Activated naive CD4-positive, alpha-beta T cell treated with Interleukin-2 at 50 U/mL for 16 hours (primary cell): ENCODE measurements at regions not wholly inside any gene's neighbourhood (a gene's known extent, or its start where the extent isn't known, plus 50 kb on each side); places are given as distances from the start of the nearest gene placed in this dataset.

Experiments used
- DNase-seq: peaks from one replicate; pipeline ENCODE4 v3.0.0-alpha.2; 2020

DNA sequence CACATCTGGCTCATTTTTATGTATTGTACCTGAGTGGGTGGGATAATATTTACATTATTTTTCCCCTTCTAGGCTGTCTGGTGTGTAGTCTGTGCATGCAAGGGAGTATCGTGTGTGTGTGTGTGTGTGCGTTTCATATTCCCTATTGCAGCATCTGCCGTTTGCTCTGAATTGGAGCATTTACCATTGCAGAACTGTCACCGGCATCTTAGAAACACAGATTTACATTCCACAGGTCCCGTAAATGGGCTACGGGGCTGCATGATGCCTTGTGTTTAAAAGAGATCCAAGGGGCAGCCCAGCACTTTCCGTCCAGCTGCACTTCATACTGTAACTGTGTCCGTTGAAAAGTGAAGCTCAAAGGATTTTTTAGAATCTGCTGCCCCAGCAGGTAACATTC is 167.1 kb upstream of the KIAA1217 start:
- no peak for DNase-seq

DNA sequence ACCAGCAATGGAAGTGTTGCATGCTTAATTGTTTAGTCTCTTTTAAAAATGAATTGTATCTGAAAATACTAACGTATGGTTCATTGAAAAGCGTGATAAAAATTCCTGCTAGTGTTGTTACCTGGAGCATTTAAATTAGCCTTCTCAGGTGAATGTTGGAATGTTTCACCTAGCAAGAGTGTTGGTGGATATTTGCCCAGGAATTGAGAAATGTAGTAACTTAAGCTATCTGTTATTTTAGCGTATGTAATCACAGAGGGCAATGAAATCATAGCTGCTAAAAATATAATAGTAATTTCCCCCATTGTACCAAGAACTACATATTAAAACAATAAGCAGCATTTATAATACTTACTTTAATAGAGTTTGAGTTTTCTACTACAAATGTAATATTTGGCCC is 166.1 kb upstream of the KIAA1217 start:
- no peak for DNase-seq

DNA sequence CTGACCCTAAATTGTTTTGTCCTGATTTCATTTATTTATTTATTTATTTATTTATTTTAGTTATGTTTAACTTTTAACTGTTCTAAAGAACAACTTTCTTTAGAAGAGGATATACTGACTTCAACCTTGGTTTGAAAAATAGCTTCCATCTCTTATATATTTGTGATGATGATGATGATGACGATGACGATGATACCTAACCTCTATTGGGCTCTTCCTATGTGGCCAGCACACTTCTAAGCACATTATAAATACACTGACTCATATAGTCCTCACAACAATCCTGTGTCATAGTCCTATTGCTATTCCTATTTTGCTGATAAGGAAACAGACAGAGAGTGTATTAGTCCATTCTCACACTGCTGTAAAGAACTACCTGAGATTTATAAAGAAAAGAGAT is 162.9 kb upstream of the KIAA1217 start:
- no peak for DNase-seq

DNA sequence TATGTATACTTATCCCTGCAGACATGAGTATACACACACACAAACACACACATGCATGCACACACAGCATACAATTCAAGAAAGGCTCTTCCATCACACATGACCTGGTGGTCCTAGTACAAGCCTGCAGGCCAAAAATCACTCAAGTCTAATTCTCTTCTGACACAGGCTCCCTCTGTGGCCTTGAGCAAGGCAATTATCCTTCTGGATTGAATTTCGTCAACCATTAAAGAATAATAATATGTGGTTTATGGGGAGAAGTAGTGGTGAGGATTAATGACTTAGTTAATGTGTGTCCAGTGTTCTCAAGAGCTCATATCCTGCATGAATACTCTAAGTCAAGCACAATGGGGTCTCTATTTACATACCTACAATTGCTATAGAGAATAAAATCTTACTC is 161.8 kb upstream of the KIAA1217 start:
- DNase-seq = no peak

DNA sequence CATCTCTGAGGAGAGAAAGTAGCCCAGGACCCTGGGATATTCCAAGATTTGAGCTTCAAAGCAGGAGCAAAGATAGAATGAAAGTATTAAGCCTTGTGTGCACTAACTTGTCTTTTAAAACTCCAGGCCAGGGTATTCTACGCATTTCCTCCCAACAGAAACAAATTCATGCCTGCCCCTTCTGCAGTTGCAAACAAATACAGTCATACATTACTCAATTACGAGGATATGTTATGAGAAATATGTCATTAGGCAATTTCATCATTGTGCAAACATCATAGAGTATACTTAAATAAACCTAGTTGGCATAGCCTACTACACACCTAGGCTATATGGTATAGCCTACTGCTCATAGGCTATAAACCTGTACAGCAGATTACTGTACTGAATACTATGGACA is 154.5 kb upstream of the KIAA1217 start:
- no peak for DNase-seq

DNA sequence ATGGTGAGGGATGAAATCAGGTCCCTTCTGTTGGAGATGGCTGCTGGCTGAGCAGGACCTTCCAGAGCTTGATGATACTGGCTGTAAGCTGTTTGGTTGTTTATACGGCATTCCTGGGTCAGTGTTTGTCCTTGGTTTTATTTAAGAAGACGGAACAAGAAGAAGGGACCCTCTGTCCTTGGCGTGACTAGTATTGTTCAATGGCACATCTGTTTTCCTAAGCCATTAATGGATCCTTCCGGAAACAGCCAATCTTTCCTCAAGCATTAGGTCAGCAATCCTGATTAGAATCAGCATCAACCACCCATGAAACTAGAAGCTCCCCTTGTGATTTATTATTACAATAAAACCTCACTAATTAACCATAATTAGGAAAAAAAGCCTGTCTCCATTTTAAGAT is 128.7 kb upstream of the KIAA1217 start:
- DNase-seq = no peak

DNA sequence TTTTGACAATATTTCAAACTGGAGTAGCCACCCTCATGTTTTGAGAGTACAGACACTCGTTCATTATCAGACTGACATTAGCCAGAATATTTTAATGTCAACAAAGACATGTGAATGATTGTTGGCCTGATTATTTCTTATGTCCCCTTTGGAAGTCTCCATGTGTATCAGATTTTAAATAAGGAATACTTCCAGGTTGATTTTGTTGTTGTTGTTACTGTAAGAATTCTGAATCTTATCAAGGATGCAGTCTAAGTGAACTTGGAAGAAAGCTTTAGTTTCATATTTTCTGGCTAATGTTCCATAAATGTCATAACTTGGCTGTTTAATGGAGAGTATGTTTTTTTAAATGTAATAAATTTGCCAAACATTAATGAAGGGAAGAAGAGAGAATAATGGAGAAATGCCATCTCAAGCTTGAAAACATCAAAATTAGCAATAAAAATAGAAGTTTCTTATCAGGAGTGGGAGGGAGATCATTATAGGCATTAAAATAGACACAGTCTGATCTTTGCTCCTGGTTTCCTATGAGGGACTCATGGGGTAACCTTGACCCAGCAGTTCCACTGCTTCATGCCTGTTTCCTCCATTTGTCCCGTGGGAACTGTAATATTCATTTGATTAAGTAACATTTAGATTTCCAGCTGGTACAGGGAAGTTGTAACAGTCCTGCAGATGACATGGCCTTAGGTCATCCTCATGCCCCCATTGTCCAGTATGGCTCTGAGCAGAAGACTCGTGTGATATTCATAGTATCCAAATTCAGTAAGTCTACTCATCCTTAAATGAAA is 122.4 kb upstream of the KIAA1217 start:
- DNase-seq = no peak

DNA sequence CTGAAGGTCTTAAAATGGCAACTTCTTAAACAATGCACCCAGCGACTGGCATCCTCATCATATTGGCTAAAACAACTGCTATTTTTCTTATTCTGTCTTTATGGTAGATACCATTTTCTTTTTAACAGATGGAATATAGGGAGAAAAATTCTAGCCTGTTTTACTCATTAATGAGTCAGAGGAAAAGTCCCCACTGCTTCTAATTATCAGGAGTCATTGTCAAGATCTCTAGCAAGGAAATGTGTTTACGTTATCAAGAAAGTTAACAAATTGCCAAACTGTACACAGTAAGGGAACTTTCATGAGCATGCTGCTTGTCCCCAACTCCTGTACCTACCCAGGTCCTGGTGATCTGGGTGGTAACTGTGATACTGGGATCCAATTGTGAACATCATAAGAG is 117.7 kb upstream of the KIAA1217 start:
- no peak for DNase-seq

DNA sequence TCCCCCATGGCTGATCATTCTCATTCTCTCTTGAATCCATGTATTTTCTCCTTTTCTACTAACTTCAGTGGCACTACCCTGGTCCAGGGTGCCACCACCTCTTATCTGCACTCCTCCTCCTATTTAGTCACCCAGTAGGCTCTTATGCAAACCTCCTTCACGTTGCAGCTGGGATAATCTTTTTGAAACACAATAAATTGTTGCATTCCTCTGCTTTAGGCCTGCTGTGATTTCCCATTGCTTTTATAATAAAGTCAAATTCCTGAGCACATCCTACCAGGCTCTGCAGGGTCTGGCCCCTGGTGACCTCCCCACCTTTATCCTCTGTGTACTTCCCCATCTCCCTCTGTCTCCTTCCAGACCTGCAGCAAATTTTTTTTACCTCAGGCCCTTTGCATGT is 112.7 kb upstream of the KIAA1217 start:
- no peak for DNase-seq

DNA sequence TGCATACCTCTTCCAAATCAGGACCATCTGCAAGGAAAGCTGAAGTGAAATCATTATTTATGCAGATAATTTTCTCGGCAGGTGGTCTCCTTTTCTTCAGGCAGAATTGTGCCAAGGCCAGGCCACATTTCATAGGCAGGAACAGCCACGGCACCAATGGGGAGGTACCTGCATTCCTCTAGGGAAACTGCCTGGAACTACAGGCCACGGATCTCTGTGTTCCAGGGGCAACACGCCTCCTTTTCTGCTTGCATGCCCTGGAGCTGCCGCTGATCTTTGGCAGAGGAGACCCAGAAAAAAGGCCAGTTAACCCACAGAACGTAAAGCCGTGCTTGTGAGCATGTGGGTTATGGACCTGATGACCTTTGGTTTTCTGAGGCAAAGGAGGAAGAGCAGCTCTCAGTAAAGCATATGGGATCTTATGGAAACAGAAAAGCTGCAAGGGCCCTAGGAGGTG is 111.2 kb upstream of the KIAA1217 start:
- DNase-seq = no peak

DNA sequence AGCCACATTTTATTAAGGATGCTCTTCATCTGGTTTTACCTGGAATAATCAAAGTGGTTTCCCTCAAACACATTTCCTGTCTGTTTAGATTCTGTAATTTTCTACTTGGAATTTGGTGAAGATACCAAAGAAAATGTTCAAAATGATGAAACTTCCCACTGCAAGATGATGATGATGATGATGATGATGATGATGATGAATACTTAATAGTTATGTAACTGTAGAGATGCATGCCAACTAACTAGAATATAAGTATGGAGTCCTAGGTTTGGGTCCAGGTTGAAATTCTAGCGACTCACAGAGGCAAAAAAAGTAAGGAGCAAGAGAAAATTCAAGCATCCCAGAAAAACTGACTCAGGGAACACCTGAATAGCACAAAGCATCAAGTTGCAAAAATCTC is 104.0 kb upstream of the KIAA1217 start:
- DNase-seq = no peak

DNA sequence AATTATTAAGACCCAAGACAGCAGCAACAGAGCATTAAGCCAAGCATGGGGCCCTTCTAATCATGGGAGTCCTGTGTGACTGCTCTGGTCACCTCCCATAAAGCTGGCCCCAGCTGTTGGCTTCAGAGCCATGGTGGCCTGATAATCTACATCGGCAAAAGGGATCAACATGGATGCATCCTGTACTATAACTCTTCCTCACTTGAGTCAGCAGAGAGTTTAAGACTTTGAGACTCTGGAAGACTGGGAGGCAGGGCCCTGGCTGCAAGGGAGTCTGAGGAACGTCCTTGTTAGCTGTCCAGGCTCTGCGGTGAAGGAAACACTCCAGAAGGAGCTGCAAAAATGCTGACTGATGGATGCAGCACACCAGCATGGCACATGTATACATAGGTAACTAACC is 95.0 kb upstream of the KIAA1217 start:
- DNase-seq = no peak

DNA sequence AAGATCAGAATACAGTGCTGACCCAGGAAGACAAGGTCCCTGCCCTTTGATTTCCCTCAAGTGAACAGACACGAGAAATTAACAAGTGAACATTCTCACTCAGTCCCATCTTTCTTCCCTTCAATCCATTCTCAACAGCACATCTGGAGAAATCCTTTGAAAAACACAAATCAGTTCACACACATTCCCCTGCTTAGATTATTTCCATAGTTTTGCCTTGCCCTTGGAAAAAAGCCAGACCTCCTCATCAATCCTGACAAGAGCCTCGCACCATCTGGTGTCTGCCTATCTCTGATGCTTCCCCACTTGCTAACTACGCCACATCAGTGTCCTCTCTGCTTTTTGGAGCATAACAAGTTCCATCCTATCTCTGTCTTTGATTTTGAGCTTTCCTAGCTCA is 94.4 kb upstream of the KIAA1217 start:
- no peak for DNase-seq

DNA sequence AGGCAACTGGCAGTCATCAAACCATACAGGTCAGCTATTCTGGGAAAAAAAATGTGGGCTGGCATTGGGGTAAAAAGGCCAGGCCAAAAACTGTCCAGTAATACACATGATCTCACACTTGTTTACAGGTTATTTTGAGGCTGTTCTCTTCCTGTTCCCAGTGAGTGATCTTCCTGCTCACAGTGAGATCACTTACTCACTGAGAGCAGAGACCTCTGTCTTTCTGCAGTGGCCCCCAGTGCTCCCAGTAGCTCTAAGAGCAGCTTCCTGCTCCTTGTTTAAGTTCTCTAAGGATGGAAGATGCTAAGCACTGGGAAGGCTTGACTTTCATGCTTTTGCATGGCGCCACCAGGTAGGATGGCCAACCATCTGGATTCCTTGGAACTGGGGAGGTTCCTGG is 93.5 kb upstream of the KIAA1217 start:
- DNase-seq = no peak

DNA sequence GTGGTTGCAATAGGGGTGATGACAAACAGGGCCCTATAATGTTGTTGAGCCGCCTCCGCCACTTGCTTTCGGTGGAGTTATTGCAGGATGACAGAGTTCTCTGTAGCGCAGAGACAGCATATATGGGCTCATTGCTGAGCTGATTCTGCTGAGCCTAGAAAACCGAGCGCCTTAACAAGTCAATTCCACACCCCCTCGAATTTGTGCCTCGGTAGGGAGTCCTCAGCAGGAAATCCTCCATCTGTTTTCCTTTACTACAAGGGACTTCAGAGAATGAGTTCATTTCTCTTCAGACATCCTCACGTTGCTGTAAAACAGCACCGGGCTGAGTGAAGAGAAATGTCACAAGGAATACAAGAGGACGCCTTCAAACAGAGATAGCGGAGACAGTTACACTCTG is 90.7 kb upstream of the KIAA1217 start:
- no peak for DNase-seq

DNA sequence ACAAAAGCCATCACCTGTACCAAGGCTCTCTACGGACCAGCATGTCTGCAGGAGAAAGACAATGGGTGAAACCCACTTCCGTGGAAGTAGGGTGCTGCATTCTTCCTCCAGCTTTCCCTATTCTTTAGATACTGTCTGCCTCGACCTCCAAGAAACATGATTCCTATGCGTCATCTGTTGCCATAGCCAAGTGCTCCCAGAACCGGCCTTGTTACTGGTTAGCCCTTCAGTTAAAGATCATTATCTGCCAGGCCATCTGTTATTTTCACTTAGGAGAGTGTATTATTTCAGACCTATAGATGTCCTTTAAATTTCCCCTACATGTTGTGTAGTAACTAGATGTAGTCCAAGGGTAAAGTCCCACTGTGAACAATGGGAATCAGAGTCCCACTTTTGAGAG is 89.0 kb upstream of the KIAA1217 start:
- no peak for DNase-seq

DNA sequence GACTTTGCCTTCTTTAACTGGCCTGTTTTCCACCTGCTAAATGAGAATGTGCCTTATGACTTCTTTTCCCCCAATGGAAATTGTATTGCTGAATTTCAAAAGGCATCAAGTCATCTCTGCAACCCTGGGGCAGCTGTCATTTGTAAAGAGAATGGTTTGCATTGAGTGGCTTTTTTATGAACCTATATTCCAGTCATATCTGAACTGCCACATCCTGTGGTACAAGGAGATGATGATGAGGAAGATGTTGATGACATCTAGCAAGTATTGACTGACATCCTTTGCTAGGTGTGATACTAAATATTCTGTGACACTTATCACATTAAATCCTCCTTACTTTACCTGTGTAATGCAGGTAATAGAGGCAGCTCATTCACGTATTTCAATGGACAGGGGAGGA is 88.3 kb upstream of the KIAA1217 start:
- DNase-seq = no peak

DNA sequence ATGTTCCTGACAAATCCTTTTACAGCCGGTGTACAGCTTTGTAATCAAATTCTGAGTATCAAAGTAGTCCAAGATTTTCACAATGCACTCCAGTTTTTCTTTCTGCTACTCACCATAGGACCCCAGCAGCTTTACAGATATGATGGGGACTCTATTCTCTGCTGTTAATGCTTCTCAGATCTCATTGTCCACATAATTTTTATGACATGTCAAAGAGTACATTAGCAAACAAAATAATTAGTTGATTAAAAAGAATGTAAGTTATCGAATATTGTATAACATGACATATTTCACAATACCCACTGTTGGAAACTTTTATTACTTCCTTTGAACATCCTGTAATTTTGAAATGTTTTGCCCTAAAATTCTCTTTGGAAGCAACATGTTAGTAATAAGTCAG is 81.4 kb upstream of the KIAA1217 start:
- DNase-seq = no peak

DNA sequence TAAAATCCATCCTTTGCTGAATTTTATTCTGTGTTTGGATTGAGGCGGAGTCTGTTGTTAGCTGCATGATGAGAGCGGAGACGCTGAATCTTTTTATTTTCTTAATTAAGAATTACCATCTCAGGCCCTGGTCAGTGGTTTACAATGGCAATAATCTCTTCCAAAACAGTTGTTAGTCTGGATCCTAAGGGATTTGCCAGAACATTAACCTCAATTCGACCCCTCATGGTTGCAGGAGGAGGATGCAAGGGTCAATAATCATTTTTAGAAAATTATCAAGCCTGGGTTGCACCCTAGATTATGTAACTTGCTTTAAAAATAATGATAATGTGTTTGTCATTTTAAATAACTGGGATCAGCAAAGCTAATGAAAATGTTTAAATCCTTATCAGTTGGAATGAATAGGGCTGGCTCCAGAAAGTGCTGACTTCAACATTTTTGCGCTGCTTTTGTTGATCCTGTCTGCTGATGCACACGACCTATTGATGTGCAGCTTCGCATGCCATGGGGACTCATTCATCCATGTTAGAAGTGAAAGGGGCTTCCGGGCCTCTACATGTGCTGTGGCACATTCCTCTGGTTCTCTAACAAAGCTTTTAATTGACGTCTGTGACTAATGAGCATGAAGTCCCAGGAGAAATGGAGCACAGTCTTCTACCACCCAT is 80.7 kb upstream of the KIAA1217 start:
- no peak for DNase-seq

DNA sequence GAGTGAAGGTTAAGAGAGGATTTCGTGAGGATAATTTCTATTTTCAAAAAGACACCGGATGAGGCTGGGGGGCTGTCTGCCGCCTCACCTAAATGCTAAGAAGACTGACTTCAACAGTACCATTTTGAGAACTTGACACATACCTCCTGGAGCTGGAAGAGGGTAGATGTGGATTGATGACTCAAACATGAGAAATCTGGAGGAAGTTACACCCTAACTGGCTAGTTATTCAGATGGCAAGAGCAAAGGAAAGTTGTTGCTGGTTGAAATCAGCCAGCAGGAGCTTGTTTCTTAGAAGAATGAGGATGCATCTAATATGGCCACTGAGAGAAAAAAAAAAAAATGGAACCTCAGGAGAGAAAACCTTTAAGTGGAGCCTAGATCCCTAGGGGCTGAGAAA is 76.2 kb upstream of the KIAA1217 start:
- no peak for DNase-seq

DNA sequence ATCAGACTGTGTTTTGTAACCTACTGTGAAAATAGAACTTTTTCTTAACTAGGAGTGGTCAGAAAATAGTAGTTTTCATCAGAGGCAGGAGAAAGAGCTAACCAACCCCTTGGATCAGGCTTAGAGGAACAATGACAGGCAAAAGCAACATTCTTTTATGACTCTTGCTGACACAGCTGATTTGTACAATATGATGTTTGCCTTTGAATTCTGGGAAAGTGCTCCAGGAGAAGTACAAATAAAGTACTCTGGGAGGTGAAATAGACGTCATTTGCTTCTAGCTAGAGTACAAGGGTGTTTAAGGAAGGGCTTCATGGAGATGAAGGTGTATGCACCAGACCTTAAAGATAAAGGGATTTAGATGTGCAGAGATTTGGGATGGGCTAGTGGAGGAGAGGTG is 75.1 kb upstream of the KIAA1217 start:
- DNase-seq = no peak

DNA sequence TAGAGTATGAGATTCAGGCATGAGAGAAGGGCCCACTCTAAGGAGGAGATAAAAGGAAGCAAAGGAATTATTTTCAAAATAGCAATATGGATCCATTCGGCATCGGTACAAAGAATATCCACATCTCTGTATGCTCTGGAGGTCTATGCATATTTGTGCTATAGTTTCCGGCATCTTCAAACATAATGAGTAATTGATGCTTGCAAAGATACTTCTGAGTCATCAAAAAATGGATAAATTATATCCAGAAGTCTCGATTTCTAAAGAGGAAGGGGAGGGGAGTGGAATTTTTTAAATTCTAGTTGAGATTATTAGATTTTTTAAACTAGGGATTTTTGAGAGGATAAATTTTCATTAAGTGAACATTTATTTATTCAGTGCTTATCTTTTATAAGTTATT is 72.9 kb upstream of the KIAA1217 start:
- no peak for DNase-seq

DNA sequence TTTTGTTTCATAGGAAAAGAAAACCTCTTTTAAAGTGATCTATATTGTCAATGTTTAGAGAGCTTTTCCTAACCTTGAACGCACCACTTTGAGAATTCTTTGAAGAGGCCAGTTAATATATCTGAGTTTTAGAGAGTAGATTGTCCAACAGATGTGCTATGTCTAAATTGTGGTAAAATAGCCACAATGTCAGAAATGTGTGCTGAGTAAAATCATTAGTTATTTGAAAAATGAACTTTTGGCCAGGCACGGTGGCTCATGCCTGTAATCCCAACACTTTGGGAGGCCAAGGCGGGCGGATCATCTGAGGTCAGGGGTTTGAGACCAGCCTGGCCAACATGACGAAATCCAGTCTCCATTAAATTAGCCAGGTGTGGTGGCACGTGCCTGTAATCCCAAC is 61.6 kb upstream of the KIAA1217 start:
- DNase-seq = no peak

DNA sequence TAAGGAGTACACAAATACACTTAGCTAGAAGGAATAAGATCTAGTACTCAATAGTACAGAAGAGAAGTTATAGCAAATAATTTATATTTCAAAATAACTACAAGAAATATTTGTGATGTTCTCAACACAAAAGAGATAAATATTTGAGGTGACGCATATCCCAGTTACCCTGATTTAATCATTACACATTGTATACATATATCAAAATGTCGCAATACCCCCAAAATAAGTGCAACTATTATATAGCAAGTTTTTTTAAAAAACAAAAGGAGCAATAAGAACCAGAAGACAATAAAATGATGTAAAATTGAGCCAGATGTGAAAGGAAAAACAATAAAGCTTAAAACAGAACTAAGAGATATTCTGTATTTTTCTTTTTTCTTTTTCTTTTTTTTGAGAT is 59.3 kb upstream of the KIAA1217 start:
- no peak for DNase-seq

DNA sequence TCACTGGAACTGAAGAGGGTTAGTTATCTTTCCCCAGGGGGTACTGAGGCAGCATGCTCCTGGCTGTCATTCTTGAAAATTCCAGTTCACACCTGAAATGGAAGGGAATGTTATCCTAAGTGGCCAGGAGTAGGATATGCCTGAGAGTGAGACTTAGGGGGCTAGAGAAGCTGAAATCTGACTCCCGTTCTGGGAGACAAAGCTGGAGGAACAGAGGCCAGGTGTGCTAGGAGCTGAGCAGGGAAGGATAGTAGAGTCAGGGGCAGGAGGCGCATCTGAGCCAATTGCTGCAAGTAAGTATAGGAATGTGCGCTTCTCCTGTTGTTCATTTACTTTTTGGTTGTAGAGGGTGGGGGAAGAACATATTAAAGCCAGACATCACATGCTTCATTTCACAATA is 58.1 kb upstream of the KIAA1217 start:
- no peak for DNase-seq
